CD8-positive, alpha-beta memory T cell (primary cell): ENCODE measurements at regions not wholly inside any gene's neighbourhood (a gene's known extent, or its start where the extent isn't known, plus 50 kb on each side); places are given as distances from the start of the nearest gene placed in this dataset.
"Not testable (repeated sequence)": the region's sequence is repeated elsewhere in the genome, so short reads cannot be mapped to it uniquely, and the experiment has no call there.

Experiments used
- CTCF ChIA-PET: fragments of 350-600 bp; sonication (Branson Sonifier 250); formaldehyde crosslinking; loops from one replicate; lab custom pipeline; 2021; ENCODE audit warnings: antibody characterized with exemption; lab: Charles Lee
- POLR2A ChIA-PET: fragments of 350-600 bp; sonication (Branson Sonifier 250); formaldehyde crosslinking; loops from one replicate; lab custom pipeline; 2021; ENCODE audit warnings: antibody characterized with exemption; lab: Charles Lee
- DNase-seq, 5 donors: peaks; one replicate each; pipeline versions ENCODE4 v3.0.0 to v3.0.0-alpha.2; 2020 to 2022; ENCODE audit warnings: mixed read lengths in 1 of 5
- H3K27ac ChIP-seq: one replicate; pipeline ENCODE4 v1.7.0; 2013; ENCODE audit warnings: low read depth, mild to moderate bottlenecking, low read length, moderate library complexity
- H3K27me3 ChIP-seq: 2 replicates; pipeline ENCODE4 v1.7.0; 2013; ENCODE audit warnings: low read length, mild to moderate bottlenecking; ENCODE audit not compliant: insufficient read depth, poor library complexity, severe bottlenecking
- H3K36me3 ChIP-seq: 2 replicates; pipeline ENCODE4 v1.7.0; 2013; ENCODE audit warnings: mild to moderate bottlenecking, low read length, moderate library complexity; ENCODE audit not compliant: insufficient read depth
- H3K4me1 ChIP-seq: 2 replicates; pipeline ENCODE4 v1.7.0; 2013; ENCODE audit warnings: mild to moderate bottlenecking, low read length, moderate library complexity; ENCODE audit not compliant: insufficient read depth
- H3K4me3 ChIP-seq: 2 replicates; pipeline ENCODE4 v1.7.0; 2013; ENCODE audit warnings: mild to moderate bottlenecking, low read length
- H3K9me3 ChIP-seq: 2 replicates; pipeline ENCODE4 v1.7.0; 2013; ENCODE audit warnings: mild to moderate bottlenecking, low read length
- H3K27ac Mint-ChIP-seq, 8 donors: one replicate each; pipeline ENCODE4 v1.8.0; 2020 to 2021; ENCODE audit warnings: mixed read lengths in 8 of 8, mild to moderate bottlenecking in 6 of 8, inconsistent platforms in 3 of 8, moderate library complexity in 3 of 8
- H3K27me3 Mint-ChIP-seq, 2 donors: one replicate each; pipeline ENCODE4 v1.8.0; 2020 to 2021; ENCODE audit warnings: mixed read lengths in 2 of 2, mild to moderate bottlenecking in 1 of 2, moderate library complexity in 1 of 2
- H3K36me3 Mint-ChIP-seq, 3 donors: one replicate each; pipeline ENCODE4 v1.8.0; 2020 to 2021; ENCODE audit warnings: mixed read lengths in 3 of 3, inconsistent platforms in 1 of 3, mild to moderate bottlenecking in 1 of 3
- H3K4me1 Mint-ChIP-seq, 3 donors: one replicate each; pipeline ENCODE4 v1.8.0; 2020 to 2021; ENCODE audit warnings: mixed read lengths in 3 of 3, inconsistent platforms in 1 of 3, mild to moderate bottlenecking in 1 of 3
- H3K4me3 Mint-ChIP-seq, 7 donors: one replicate each; pipeline ENCODE4 v1.8.0; 2020 to 2021; ENCODE audit warnings: mixed read lengths in 7 of 7, mild to moderate bottlenecking in 6 of 7, moderate library complexity in 4 of 7, inconsistent platforms in 2 of 7
- H3K9me3 Mint-ChIP-seq, 5 donors: one replicate each; pipeline ENCODE4 v1.8.0; 2020 to 2022; ENCODE audit warnings: mixed read lengths in 5 of 5, mild to moderate bottlenecking in 3 of 5, moderate library complexity in 2 of 5, inconsistent platforms in 1 of 5

DNA sequence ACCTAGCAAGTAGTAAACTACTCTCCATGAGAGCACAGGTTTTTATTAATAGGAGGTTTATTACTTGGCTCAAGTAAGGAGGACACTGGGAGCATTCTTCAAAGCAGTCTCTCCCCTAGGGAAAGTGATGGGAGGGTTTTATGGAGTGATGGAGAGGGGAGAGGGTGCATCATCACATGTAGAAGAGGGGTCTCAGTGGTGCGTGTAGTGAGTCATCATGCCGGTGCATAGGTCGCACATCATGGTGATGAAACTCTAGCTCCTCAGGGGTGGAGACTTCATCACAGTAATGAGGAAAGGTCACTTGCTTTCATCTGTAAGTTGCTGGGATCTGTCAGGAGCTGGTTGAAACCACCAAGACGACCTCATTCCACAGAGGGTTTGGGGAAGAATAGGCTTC, 210.8 kb upstream of the UBL3 start:
- H3K36me3 ChIP-seq = no peaks in the 10 kb centered on the region
- ChIA-PET POLR2A (no interaction called here), CTCF (no interaction called here)
- Mint-ChIP-seq H3K36me3 (peaks cover 0 to 2% (median 0%) of the 10 kb centered on the region in 3 donors), H3K4me3 (no peak overlapping the region), H3K27ac (no peak overlapping the region), H3K9me3 (peaks cover 4 to 9% (median 6%) of the 10 kb centered on the region in 5 donors), H3K27me3 (peaks cover 12 to 16% of the 10 kb centered on the region in 2 donors), H3K4me1 (no peaks in the 10 kb centered on the region)
- H3K4me3 ChIP-seq = no peak overlapping the region
- H3K27me3 ChIP-seq = no peaks in the 10 kb centered on the region
- no peak overlapping the region for H3K27ac ChIP-seq
- no peak for DNase-seq
- no peaks in the 10 kb centered on the region for H3K4me1 ChIP-seq
- no peaks in the 10 kb centered on the region for H3K9me3 ChIP-seq

DNA sequence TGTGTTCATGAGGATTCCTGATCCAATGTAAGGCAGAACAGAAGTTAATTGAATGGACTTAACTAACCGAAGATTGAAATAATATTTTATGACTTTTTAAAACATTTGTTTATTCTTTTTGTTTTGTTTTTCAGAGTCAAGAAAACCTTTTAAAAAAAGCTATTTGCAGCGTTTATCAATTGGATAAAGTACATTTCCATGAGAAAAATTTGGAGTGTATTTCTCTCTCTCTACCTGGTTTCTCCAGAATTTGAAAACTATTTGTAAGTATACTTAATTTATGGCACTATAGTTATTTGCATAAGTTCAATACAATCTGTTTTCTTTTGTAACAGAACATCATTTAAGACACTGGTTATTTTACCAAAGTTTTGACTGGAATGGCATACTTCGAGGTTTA, 208.0 kb upstream of the UBL3 start:
- Mint-ChIP-seq H3K27ac (no peak overlapping the region), H3K4me1 (no peaks in the 10 kb centered on the region), H3K9me3 (peaks cover 4 to 9% (median 6%) of the 10 kb centered on the region in 5 donors), H3K36me3 (peaks cover 0 to 2% (median 0%) of the 10 kb centered on the region in 3 donors), H3K4me3 (no peak overlapping the region), H3K27me3 (peaks cover 17% of the 10 kb centered on the region in 2 donors)
- H3K36me3 ChIP-seq = no peaks in the 10 kb centered on the region
- CTCF ChIA-PET = no interaction called here
- no peaks in the 10 kb centered on the region for H3K27me3 ChIP-seq
- POLR2A ChIA-PET = no interaction called here
- H3K4me1 ChIP-seq = no peaks in the 10 kb centered on the region
- H3K27ac ChIP-seq = no peak overlapping the region
- H3K4me3 ChIP-seq = no peak overlapping the region
- no peak for DNase-seq
- no peaks in the 10 kb centered on the region for H3K9me3 ChIP-seq

GRCh38 chr13:30054546-30054945, 204.1 kb upstream of the UBL3 start:
- H3K4me3 ChIP-seq, H3K4me3 Mint-ChIP-seq, H3K27ac Mint-ChIP-seq, H3K4me1 ChIP-seq, H3K27ac ChIP-seq, H3K36me3 Mint-ChIP-seq, H3K27me3 ChIP-seq, H3K36me3 ChIP-seq, POLR2A ChIA-PET, DNase-seq, H3K9me3 ChIP-seq, H3K9me3 Mint-ChIP-seq: not testable (repeated sequence)
- CTCF ChIA-PET = interaction anchor here (0.8 kb wide), 1 partner anchor 49 kb away, joined by 3 read pairs; no protein-coding TSS in a partner anchor
- Mint-ChIP-seq H3K27me3 (peaks cover 9 to 12% of the 10 kb centered on the region in 2 donors), H3K4me1 (peaks cover 6 to 12% (median 11%) of the 10 kb centered on the region in 3 donors)

DNA sequence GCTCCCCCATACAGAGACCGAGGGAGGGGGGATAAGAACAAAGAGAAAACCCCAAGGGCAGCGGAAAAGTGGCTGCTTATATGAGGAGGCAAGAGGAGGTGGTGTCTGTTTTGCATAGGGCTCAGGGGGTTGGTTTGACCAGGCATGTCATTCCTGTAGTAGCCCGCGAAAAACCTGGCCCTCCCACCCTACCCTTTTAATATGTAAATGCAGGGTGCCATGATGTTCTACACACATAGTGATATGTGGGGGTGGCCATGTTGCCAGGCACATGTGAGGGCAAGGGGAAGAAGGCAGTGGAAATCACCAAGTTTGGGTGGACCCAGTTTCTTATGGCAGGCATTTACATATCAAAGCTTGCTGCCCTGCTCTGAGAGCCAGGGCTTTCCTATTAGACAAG, 203.5 kb upstream of the UBL3 start:
- peak overlapping the region in 1 of 7 donors; percentile 10 for H3K4me3 Mint-ChIP-seq
- Histone ChIP-seq H3K36me3 (no peaks in the 10 kb centered on the region), H3K4me1 (peaks cover 10% of the 10 kb centered on the region), H3K27ac (no peak overlapping the region), H3K27me3 (no peaks in the 10 kb centered on the region), H3K4me3 (no peak overlapping the region), H3K9me3 (no peaks in the 10 kb centered on the region)
- ChIA-PET POLR2A (no interaction called here), CTCF (no interaction called here)
- DNase-seq = no peak
- peaks cover 6 to 18% (median 16%) of the 10 kb centered on the region in 3 donors for H3K4me1 Mint-ChIP-seq
- peaks cover 9 to 12% of the 10 kb centered on the region in 2 donors for H3K27me3 Mint-ChIP-seq
- H3K36me3 Mint-ChIP-seq = peaks cover 0 to 2% (median 0%) of the 10 kb centered on the region in 3 donors
- no peak overlapping the region for H3K27ac Mint-ChIP-seq
- peaks cover 3 to 9% (median 5%) of the 10 kb centered on the region in 5 donors for H3K9me3 Mint-ChIP-seq

- Mint-ChIP-seq H3K27ac (peak overlapping the region in 3 of 8 donors; percentile 10 to 31 (median 11)), H3K36me3 (peaks cover 0 to 2% (median 0%) of the 10 kb centered on the region in 3 donors)
- peak in 1 of 5 donors; percentile 8 for DNase-seq
Observed at GRCh38 chr13:30052120-30052519, 201.7 kb upstream of the UBL3 start.

GRCh38 chr13:30051531-30052060, 201.2 kb upstream of the UBL3 start:
- ChIA-PET CTCF (interaction anchor here (0.9 kb wide), 1 partner anchor 109 kb away, joined by 3 read pairs; no protein-coding TSS in a partner anchor), POLR2A (no interaction called here)
- Histone ChIP-seq H3K4me1 (peaks cover 10% of the 10 kb centered on the region), H3K36me3 (no peaks in the 10 kb centered on the region), H3K27me3 (no peaks in the 10 kb centered on the region), H3K4me3 (no peak overlapping the region), H3K9me3 (no peaks in the 10 kb centered on the region), H3K27ac (no peak overlapping the region)
- Mint-ChIP-seq H3K27me3 (peaks cover 7 to 8% of the 10 kb centered on the region in 2 donors), H3K27ac (peak overlapping the region in 1 of 8 donors; percentile 10), H3K4me3 (no peak overlapping the region), H3K4me1 (peaks cover 13 to 40% (median 33%) of the 10 kb centered on the region in 3 donors), H3K36me3 (no peaks in the 10 kb centered on the region), H3K9me3 (no peaks in the 10 kb centered on the region)
- no peak for DNase-seq

More at GRCh38 chr13:30052120-30052519, 201.7 kb upstream of the UBL3 start:
- peak overlapping the region in 1 of 7 donors; percentile 7 for H3K4me3 Mint-ChIP-seq
- peaks cover 11 to 34% (median 29%) of the 10 kb centered on the region in 3 donors for H3K4me1 Mint-ChIP-seq
- peaks cover 8 to 12% of the 10 kb centered on the region in 2 donors for H3K27me3 Mint-ChIP-seq
- ChIA-PET POLR2A (no interaction called here), CTCF (interaction anchor here (0.7 to 0.9 kb wide), 2 partner anchors 110 to 299 kb away, joined by 3 read pairs; no protein-coding TSS in a partner anchor)
- H3K4me3 ChIP-seq = no peak overlapping the region
- H3K27me3 ChIP-seq = no peaks in the 10 kb centered on the region
- no peak overlapping the region for H3K27ac ChIP-seq
- no peaks in the 10 kb centered on the region for H3K9me3 ChIP-seq
- peaks cover 0 to 4% (median 0%) of the 10 kb centered on the region in 5 donors for H3K9me3 Mint-ChIP-seq
- H3K36me3 ChIP-seq = no peaks in the 10 kb centered on the region
- H3K4me1 ChIP-seq = peaks cover 10% of the 10 kb centered on the region

GRCh38 chr13:30049692-30050091, 199.3 kb upstream of the UBL3 start:
- H3K27me3 Mint-ChIP-seq = peaks cover 3 to 8% of the 10 kb centered on the region in 2 donors
- no peak overlapping the region for H3K4me3 Mint-ChIP-seq
- H3K27ac Mint-ChIP-seq = no peak overlapping the region
- H3K36me3 Mint-ChIP-seq = no peaks in the 10 kb centered on the region
- H3K4me1 ChIP-seq = peaks cover 10% of the 10 kb centered on the region
- ChIA-PET POLR2A (no interaction called here), CTCF (no interaction called here)
- H3K36me3 ChIP-seq = no peaks in the 10 kb centered on the region
- H3K9me3 ChIP-seq = no peaks in the 10 kb centered on the region
- H3K27me3 ChIP-seq = no peaks in the 10 kb centered on the region
- no peak overlapping the region for H3K27ac ChIP-seq
- peaks cover 13 to 50% (median 40%) of the 10 kb centered on the region in 3 donors for H3K4me1 Mint-ChIP-seq
- no peak for DNase-seq
- no peaks in the 10 kb centered on the region for H3K9me3 Mint-ChIP-seq
- no peak overlapping the region for H3K4me3 ChIP-seq

- Histone ChIP-seq H3K27ac (no peak overlapping the region), H3K9me3 (no peaks in the 10 kb centered on the region), H3K4me3 (no peak overlapping the region), H3K36me3 (no peaks in the 10 kb centered on the region), H3K27me3 (no peaks in the 10 kb centered on the region), H3K4me1 (peaks cover 8% of the 10 kb centered on the region)
- Mint-ChIP-seq H3K27ac (peak overlapping the region in 5 of 8 donors; percentile 1 to 62 (median 39)), H3K4me3 (peak overlapping the region in 3 of 7 donors; percentile 1 to 9 (median 6)), H3K9me3 (no peaks in the 10 kb centered on the region), H3K36me3 (no peaks in the 10 kb centered on the region), H3K4me1 (peaks cover 13 to 49% (median 38%) of the 10 kb centered on the region in 3 donors), H3K27me3 (peaks cover 0 to 3% of the 10 kb centered on the region in 2 donors)
- ChIA-PET CTCF (interaction anchor here (0.7 to 1.3 kb wide), 7 partner anchors 9 to 65 kb away, joined by 3 to 5 read pairs (median 3); no protein-coding TSS in a partner anchor), POLR2A (interaction anchor here (0.5 to 1.3 kb wide), 2 partner anchors 197 to 531 kb away, joined by 3 to 5 read pairs; no protein-coding TSS in a partner anchor)
- DNase-seq = no peak
Observed at GRCh38 chr13:30047154-30047874, 196.9 kb upstream of the UBL3 start.
